ENCODE measurements at regions not wholly inside any gene's neighbourhood (a gene's known extent, or its start where the extent isn't known, plus 50 kb on each side); places are given as distances from the start of the nearest gene placed in this dataset.

GRCh38 chr12:126425264-126425663 is 1360.0 kb downstream of the AACS start:
- no peak for TF ChIP-seq CTCF (IDR thresholded peaks at IDR 0.05; ENCODE audit: low read length, missing control alignments)
- H3K4me3 ChIP-seq (replicated peaks; ENCODE audit: low read depth, low read length): no peak overlapping the region
- DNase-seq (ENCODE audit: low read depth): no peak

GRCh38 chr12:126428769-126429168 is 1363.5 kb downstream of the AACS start:
- TF ChIP-seq CTCF (IDR thresholded peaks at IDR 0.05; ENCODE audit: low read length, missing control alignments): no peak
- no peak for DNase-seq (ENCODE audit: low read depth)
- no peak overlapping the region for H3K4me3 ChIP-seq (replicated peaks; ENCODE audit: low read depth, low read length)

GRCh38 chr12:126430921-126431320 is 1365.7 kb downstream of the AACS start:
- no peak overlapping the region for H3K4me3 ChIP-seq (replicated peaks; ENCODE audit: low read depth, low read length)
- DNase-seq (ENCODE audit: low read depth): peak; percentile 19
- TF ChIP-seq CTCF (IDR thresholded peaks at IDR 0.05; ENCODE audit: low read length, missing control alignments): no peak

- no peak overlapping the region for H3K4me3 ChIP-seq (replicated peaks; ENCODE audit: low read depth, low read length)
- no peak for DNase-seq (ENCODE audit: low read depth)
- TF ChIP-seq CTCF (IDR thresholded peaks at IDR 0.05; ENCODE audit: low read length, missing control alignments): no peak
Measured at GRCh38 chr12:126431767-126432166, 1366.5 kb downstream of the AACS start.

GRCh38 chr12:126432780-126433179 is 1367.5 kb downstream of the AACS start:
- DNase-seq (ENCODE audit: low read depth): peak; percentile 8
- TF ChIP-seq CTCF (IDR thresholded peaks at IDR 0.05; ENCODE audit: low read length, missing control alignments): no peak
- no peak overlapping the region for H3K4me3 ChIP-seq (replicated peaks; ENCODE audit: low read depth, low read length)

GRCh38 chr12:126434412-126434985 is 1369.3 kb downstream of the AACS start:
- no peak for TF ChIP-seq CTCF (IDR thresholded peaks at IDR 0.05; ENCODE audit: low read length, missing control alignments)
- no peak overlapping the region for H3K4me3 ChIP-seq (replicated peaks; ENCODE audit: low read depth, low read length)
- DNase-seq (ENCODE audit: low read depth): no peak

- DNase-seq (ENCODE audit: low read depth): no peak
- no peak for TF ChIP-seq CTCF (IDR thresholded peaks at IDR 0.05; ENCODE audit: low read length, missing control alignments)
Measured at GRCh38 chr12:126436041-126436440, 1370.8 kb downstream of the AACS start.

More at GRCh38 chr12:126436041-126436440, 1370.8 kb downstream of the AACS start:
- H3K4me3 ChIP-seq (replicated peaks; ENCODE audit: low read depth, low read length): no peak overlapping the region

All from fibroblast of pulmonary artery (primary cell).